LHCN-M2 (cell line): ENCODE measurements at regions not wholly inside any gene's neighbourhood (a gene's known extent, or its start where the extent isn't known, plus 50 kb on each side); places are given as distances from the start of the nearest gene placed in this dataset.
"Not testable (repeated sequence)": the region's sequence is repeated elsewhere in the genome, so short reads cannot be mapped to it uniquely, and the experiment has no call there.

Experiments
- DNase-seq: peaks from one replicate; pipeline ENCODE4 v3.0.0-alpha.2; 2012; ENCODE audit warnings: low read depth

DNA sequence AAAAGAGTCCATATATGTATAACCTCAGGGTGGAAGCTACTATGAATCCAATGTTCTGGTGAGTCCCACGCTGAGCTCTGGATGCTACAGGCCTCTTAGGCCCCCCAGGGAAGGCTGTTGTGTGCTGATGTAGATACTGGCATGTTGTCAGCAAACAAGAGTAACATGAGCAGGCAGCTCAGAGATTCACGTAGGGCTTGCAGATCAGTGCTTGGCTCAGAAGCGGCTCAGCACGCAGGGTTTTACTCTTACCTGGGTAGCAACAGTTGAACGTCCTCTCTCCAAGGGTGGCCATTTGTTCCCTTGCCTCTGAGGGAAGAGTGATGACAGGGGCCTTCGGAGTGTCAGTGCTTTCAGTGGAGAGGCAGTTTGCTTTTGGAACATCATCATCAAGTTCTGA lies 93.4 kb downstream of the ZFP64 start:
- DNase-seq = no peak

DNA sequence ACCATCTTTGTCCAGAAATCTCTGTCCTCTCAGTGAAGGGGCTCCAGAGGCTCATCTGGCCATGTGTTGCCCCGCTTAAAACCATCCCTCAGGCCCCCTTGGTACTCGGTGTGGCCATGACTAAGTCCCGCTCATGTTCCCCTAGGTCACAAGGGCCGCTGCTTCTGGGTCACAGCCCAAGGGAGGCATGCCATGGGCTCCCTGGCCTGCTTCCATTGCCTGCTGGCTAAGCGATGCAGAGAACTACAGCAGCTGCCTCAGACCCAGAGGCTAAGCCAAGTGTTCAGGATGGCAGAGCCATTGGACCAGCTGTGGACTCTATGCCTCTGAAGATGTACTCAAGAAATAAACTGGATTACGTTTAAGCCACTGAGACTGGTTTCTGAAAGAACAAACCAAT lies 95.5 kb downstream of the ZFP64 start:
- no peak for DNase-seq

DNA sequence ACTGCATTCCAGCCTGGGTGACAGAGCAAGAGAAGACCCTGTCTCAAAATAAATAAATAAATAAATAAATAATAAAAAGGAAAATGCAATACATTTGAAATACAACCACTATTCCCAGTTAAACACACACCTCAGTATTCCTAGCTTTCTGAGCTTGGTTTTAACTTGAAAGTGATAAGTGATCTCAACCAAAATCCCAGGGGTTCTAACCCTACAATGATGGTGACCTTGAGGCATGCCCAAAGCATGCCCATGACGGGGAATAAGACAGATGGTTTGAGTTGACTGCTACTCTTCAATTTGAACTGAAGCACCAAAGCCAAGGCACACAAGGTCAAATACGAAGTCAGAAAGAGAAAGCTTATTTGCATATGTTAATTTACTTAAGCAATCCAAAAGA lies 96.9 kb downstream of the ZFP64 start:
- DNase-seq = no peak

DNA sequence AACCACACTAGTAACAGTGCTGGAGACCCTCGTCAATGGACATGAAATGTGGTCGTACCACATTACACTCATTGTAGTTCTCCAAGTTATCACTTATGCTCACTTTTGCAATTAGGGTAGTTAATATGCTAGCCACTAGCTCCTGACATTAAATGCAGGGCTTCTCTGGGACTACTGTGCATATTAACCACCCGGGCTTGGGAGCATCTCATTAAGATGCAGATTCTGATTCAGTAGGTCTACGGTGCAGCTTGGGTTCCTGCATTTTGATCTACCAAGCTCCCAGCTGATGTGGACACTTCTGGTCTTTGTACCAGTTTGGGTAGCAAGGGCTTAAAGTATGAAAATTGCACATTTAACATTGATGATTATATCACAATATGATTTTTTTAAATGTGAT lies 98.0 kb downstream of the ZFP64 start:
- DNase-seq = no peak

DNA sequence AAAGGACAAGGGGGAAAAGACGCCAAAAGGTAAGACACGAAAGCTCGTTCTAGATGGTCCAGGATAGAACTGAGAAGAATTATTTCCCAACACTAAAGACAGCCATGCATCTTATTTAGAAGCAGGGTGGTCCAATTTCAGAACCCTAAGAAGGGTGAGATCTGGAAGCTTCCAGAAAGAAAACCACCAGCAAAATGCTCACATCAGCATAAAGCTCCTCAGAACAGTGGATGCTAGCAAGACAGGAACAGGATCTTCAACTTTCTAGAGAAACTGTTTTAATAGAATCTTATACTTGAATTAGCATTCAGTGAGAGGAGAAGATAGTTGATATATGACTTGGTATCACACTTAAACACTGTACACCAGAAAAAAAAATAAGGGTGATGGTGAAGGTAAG lies 101.5 kb downstream of the ZFP64 start:
- DNase-seq = no peak

DNA sequence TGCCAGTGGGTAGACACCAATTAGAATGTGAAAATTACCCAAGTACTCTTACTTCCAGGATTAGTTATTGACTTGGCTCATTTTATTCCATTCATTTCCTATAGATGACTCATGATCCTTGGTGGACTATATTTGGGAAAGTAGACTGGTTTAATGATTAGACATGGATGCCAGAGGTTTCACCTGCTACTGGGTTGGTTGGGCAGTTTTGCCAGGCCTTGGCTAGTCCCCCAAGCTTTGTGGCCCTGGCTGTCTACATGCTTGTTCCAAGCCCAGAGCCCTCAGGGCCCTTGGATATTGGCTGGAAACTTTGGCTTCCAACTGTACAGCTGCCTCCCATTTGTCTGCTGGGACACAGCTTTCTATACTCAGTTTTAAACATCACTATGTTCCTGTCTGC lies 104.1 kb downstream of the ZFP64 start:
- no peak for DNase-seq

DNA sequence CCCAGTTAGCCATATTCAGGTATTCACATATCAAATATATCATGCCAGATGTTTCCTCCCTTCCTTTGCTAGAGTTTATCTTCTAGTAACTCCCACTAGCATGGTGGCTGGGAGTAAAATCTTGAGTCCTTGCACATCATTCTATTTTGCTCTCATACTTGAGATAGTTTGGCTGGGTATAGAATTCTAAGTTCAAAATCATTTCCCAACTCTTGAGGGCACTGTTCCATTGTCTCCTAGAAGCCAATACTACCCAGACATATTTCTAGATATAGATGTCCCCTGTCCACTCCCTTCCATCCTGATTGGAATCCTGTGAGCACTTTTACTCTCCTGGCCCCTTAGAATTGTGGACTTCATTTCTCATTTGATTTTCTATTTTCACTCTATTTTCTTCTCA lies 104.7 kb downstream of the ZFP64 start:
- DNase-seq = no peak

DNA sequence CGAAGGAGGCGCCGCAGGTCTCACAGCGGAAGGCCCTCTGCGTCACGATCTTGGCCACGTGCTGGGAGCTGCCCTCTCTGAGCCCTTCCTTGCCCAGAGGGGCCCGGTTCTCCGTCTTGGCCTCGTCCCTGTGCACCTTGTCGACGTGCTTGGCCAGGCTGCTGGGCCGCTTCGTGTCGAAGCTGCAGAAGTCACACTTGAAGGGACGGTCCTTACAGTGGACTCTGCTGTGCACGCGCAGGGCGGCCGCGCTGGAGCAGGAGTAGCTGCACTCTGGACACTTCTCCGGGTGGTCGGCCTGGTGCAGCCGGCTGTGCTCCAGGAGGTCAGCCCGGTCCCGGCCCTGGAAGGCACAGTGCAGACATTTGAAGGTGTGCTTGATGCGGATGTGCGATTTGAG lies 106.9 kb downstream of the ZFP64 start:
- no peak for DNase-seq

DNA sequence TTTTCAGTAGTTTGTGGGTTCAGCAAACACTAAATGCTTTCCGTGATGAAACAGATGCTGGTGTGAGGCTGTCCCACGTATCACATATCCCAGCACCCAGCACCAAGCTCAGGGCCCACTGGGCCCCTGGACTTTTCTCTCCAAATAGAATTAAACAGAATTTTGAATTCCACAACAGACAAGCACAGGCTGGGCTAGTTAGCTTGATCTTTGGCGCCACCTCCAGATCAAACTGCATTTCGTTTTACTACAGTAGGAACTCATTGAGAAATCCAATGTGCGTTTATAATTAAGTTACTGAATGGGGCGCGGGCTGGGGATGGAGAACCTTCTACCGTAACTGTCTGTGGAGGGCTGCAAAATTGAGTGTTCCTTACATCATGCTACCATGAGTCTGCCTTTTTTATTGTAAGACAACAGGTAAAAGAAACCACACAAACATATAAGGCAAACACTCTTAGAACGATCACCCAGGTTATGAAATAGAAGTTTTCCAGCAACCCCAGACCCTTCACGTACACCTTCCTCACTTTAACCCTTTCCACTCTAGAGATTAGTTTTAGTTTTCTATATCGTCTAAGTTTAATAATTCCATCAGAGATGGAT lies 107.8 kb downstream of the ZFP64 start:
- peak; percentile 40 for DNase-seq

DNA sequence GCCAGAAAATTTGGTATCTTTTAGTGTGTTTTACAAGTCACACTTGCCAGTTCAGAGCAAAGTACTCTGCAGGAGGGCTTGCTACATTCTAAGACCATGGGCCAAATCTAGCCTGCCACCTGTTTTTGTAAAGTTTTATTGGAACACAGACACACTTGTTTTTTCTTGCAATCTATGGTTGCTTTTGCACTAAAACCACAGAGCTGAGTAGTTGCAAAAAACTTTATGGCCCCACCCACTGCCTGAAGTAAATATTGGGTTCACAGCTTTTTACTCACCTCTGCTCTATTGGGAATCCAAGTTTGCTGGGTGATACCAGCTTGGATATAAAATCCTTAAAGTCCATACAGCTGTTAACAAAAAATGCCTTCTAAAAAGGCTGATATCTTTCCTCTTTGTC lies 109.0 kb downstream of the ZFP64 start:
- peak; percentile 23 for DNase-seq

DNA sequence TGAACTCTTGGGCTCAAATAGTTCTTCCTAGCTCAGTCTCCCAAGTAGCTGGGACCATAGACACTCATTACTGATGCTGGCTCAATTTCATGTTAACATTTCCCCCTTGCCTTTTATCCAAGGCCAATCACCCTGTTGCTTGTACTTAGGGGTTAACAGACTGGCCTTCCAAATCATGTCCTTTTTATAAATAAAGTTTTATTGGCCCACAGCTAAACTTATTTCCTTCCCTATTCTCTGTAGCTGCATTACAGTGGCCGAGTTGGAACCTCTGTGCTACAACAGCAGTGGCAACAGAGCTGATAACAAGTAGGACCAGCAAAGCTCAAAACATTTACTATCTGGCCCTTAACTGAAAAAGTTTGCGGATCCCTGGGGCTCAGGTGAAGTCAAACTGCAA lies 109.8 kb downstream of the ZFP64 start:
- no peak for DNase-seq

DNA sequence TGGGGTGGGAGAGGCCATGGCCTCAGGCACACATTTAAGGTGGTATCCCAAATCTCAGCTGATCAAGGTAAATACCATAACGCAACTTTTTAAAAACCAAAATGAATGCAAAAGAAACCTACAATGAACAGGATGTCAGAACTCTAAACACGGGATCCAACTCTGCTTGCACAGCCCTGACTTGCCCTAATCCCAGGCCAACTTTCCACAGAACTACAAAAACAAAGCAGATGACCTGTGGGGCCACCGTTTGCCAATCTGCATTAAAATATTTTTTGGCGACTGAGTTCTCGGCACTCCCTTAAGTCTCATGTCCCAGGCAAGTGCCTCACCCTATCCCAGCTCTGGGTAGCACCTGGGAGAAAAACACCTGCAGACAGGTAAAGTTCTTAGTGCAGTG lies 110.5 kb downstream of the ZFP64 start:
- no peak for DNase-seq

DNA sequence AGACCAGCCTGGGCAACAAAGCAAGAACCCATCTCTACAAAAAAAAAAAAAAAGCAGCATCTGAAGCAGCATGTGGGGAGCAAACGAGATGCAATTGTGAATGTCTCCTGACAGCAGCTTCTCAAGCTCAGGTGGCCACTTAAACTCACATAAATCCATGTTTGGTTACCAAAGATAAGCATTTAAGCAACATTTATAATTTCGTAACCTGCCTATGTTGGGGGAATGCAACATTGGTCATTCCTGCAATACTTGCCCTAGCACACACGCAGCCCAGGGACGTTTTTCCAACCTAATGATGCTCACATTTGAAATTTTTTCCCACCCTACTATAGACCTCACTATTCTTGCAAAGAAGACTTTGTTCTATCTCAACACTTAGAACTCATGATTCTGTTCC lies 113.3 kb downstream of the ZFP64 start:
- no peak for DNase-seq

DNA sequence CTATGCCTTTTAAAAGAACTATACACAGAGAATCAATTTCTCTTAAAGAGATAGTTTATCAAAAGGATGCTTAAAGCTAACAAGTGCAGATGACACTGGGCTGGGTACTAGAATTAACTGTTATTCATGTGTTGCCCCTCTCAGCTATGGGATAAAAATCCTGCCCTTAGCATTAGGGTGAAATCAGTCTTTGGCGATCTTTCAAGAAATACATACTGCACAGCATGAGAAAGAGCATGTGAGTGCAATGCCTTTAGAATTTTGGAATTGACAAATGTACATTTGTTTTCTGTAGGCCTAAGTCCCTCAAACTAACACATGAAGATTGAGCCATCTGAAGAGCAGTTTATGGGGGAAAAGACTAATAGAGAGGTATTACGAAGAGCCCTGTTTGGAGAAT lies 115.4 kb downstream of the ZFP64 start:
- no peak for DNase-seq

DNA sequence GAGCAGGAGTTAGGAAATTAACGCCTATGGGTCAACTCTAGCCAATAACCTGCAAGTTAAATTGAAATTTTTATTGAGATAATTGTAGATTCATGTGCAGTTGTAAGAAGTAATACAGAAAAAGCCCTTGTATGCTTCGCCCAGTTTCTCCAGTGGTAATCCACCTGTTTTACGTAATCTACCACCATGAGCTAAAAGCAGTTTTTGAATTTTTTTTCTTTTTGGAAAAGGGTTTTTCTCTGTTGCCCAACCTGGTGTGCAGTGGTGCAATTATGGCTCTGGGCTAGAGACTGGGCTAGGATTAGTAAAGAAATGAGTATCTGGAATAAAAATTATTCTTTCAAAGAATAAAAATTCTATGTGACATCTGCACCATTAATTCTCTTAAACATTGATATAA lies 116.2 kb downstream of the ZFP64 start:
- no peak for DNase-seq

DNA sequence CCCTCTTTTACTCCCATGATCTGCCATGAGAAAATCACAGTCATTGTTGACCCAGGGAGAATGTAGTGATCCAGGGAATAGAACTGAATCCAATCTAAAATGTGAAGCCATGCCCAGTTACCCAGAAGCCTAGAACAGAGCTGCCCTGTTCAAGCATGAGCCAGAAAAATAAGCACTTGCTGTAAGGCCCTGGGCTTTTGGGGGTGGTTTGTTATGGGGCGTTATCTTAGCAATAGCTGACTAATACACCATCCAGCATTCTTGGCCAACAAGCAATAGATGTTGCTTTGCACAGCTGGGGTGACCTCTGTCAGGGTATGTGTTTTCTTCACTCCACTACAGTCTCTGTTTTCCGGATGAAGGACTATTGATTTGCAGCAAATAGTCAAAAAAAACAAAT lies 120.4 kb downstream of the ZFP64 start:
- DNase-seq = no peak

DNA sequence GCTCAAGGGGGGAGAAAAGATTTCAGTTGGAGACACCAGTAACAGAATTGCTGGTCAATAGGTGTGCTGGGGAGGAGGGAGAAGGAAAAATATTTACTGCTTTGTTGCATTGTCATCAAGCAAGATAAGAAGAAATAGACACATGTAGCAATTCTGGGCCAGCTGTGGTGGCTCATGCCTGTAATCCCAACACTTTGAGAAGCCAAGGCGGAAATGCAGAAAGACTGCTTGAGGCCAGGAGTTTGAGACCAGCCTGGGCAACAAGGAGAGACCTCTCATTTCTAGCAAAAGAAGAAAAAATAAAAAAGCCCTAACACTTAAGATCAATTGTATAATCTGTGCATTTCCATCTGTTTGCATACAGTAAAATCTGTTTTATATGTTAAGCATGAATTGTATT lies 126.6 kb downstream of the ZFP64 start:
- no peak for DNase-seq

DNA sequence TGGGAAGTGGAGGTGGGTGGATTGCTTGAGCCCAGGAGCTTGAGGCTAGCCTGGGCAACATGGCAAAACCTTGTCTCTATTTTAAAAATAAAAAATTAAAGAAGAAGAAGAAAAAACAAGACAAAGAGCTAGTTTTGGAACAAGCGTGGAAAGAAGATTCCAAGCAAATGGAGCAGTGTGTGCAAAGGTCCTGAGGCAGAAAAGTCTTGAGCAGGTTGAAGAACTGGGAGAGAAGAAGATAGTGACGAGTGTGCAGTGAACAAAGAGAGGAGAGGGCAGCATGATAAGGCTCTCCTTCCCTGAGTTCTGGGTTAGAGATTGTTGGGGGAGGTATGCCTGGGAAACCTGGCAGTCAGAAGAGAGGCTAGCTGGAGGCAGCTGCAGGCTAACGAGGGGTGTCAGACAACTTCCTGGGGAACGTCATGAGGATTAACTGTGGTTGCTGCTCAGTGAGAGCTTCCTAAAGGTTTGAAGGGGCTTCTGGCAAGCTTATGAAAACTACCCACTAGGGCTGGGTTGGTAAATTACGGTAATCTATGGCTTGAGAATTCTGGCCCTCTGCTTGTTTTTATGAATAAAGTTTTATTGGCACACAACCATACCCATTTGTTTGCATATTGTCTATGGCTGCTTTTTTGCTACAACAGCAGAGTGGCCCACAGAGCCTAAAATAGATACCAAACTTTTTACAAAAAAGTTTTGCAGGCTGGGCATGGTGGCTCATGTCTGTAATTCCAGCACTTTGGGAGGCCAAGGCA lies 128.9 kb downstream of the ZFP64 start:
- DNase-seq = no peak

DNA sequence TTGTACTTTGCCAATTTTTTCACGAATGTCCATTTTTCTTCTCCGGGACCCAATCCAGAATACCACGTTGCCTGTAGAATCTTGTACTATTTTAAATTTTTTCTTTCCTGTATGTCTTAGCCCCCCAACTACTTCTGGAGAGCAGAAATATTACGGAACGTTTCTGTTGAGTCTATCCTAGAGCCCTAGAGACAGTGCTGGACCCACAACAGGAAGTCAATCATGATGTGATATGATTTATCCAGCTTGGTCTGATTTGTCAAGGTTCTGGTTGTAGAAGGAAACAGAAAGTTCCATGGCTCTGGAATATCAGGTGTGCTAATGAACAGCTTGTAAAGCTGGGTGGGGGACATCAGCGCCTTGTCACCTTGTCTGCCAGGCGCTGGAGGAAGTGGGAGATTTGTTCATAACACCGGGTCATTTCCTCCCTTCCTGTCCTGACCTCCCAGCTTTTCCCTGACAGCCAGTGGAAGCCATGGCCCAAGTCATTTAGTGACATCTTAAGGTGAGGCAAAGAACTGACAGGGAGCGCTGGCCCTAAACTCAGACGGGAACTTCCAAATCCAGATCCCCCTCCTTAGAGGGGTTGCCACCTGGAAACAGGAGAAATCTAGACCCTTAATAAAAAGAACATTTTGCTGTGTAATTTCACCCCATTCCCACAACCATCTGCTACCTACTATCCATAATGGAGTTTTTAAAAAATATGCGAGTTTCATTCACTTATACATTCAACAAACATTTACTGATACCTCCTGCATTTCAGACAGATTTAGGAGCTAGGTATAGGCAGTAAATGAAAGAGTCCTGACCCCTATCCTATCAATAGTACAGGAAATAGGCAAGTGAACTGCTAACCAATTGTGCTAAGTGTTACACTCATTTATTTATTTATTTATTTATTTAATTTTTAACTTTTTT lies 130.5 kb downstream of the ZFP64 start:
- peak; percentile 19 for DNase-seq

DNA sequence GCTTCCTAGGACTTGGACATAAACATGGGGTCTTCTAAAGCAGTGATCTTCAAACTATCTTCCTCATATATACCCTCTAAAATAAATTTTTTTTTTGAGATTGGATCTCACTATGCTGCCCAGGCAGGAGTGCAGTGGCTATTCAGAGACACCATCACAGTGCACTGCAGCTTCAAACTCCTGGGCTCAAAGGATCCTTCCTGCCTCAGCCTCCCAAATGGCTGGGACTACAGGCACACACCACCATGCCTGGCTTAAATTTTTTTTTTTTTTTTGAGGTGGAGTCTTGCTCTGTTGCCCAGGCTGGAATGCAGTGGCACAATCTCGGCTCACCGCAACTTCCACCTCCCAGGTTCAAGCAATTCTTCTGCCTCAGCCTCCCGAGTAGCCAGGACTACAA lies 134.4 kb downstream of the ZFP64 start:
- not testable (repeated sequence) for DNase-seq

DNA sequence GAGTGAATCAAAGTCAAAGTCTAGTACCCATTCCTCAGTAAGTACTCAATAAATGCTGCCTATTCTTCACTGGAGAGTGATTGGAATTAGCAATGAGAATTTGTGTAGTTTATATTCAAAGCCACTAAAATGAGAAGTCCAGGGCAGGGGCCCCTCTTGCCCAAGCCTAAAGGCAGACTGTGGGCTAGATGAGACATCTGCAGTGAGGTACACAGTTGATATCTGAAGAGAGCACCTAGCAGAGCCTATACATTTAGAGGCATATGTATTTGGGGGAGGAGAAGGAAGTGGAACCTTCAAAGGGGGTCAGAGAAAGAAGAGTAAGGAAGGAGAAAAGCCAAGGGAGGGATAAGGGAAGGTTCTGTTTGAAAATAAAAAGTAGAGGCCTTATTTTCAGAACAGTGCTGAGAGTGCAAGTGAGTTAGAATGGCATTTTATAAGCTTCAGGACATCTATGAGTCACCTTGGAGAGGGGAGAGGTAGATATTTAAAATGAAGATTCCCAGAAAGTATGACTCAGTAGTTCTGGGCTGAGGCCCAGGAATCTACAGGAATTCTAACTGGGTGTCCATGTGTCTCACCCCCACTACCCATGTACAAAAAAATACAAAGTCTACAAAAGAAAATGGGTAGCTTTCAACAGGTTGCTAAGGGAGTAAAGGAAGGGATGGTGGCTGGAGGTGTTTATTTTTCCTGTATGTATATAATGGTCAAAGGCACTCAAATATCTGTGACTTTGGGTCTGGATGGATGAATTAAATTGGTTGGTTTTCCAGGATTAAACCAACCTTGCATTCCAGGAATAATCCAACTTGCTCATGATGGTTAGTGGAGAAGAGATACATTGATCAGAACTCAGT lies 135.1 kb downstream of the ZFP64 start:
- peak; percentile 79 for DNase-seq

DNA sequence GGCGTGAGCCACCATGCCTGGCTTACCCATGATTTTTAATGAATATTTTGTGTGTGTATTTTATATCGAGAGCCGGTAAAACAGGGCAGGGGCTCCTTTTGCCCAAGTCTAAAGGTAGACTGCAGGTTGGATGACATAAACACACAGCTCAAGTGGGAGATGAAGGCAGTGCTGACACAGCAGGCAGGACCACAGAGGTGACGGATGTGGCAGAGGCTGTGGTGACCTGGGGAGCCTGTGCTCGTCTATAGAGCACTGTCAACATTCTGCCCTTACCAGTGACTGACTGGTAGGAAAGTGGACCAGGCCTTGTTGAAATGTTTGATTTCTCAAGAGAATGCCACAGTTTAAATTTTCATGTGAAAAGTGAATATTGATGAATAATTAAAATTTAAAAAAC lies 137.5 kb downstream of the ZFP64 start:
- DNase-seq = no peak
